NCI-H774 (cell line): ENCODE measurements at regions not wholly inside any gene's neighbourhood (a gene's known extent, or its start where the extent isn't known, plus 50 kb on each side); places are given as distances from the start of the nearest gene placed in this dataset.
A peak's percentile ranks its signal among the peaks of the same experiment; 100 is the strongest.

ENCODE experiments used
- DNase-seq: peaks from one replicate; lab custom pipeline; 2025; lab: John Stamatoyannopoulos, UW

GRCh38 chr2:212709280-212709679 is 170.7 kb upstream of the ERBB4 start:
- no peak for DNase-seq

- DNase-seq: no peak
These were observed 169.8 kb upstream of the ERBB4 start for GRCh38 chr2:212708355-212708754.

GRCh38 chr2:212695426-212695825 is 156.8 kb upstream of the ERBB4 start:
- no peak for DNase-seq

GRCh38 chr2:212694398-212694797 is 155.8 kb upstream of the ERBB4 start:
- no peak for DNase-seq

GRCh38 chr2:212692466-212692865 is 153.9 kb upstream of the ERBB4 start:
- no peak for DNase-seq

- DNase-seq: peak; percentile 28
These were observed 147.8 kb upstream of the ERBB4 start for GRCh38 chr2:212686285-212686895.

- no peak for DNase-seq
These were observed 144.9 kb upstream of the ERBB4 start for GRCh38 chr2:212683346-212684097.

GRCh38 chr2:212682937-212683336 is 144.3 kb upstream of the ERBB4 start:
- no peak for DNase-seq

- no peak for DNase-seq
These were observed 138.9 kb upstream of the ERBB4 start for GRCh38 chr2:212677466-212677865.

- no peak for DNase-seq
These were observed 133.6 kb upstream of the ERBB4 start for GRCh38 chr2:212672186-212672585.

- no peak for DNase-seq
These were observed 131.2 kb upstream of the ERBB4 start for GRCh38 chr2:212669761-212670160.

- no peak for DNase-seq
These were observed 129.2 kb upstream of the ERBB4 start for GRCh38 chr2:212667751-212668316.

GRCh38 chr2:212665948-212666347 is 127.3 kb upstream of the ERBB4 start:
- no peak for DNase-seq

GRCh38 chr2:212659441-212659840 is 120.8 kb upstream of the ERBB4 start:
- no peak for DNase-seq

- no peak for DNase-seq
These were observed 111.0 kb upstream of the ERBB4 start for GRCh38 chr2:212649646-212650045.

GRCh38 chr2:212646698-212647366 is 108.2 kb upstream of the ERBB4 start:
- no peak for DNase-seq

GRCh38 chr2:212644195-212644837 is 105.7 kb upstream of the ERBB4 start:
- DNase-seq: no peak

- DNase-seq: peak; percentile 6
These were observed 101.8 kb upstream of the ERBB4 start for GRCh38 chr2:212640428-212640827.

GRCh38 chr2:212638694-212639093 is 100.1 kb upstream of the ERBB4 start:
- no peak for DNase-seq

- no peak for DNase-seq
These were observed 90.0 kb upstream of the ERBB4 start for GRCh38 chr2:212628586-212628985.

- DNase-seq: no peak
These were observed 87.8 kb upstream of the ERBB4 start for GRCh38 chr2:212626371-212626918.

- DNase-seq: no peak
These were observed 81.4 kb upstream of the ERBB4 start for GRCh38 chr2:212619954-212620353.
